Epidermal melanocyte (primary cell): ENCODE measurements at regions not wholly inside any gene's neighbourhood (a gene's known extent, or its start where the extent isn't known, plus 50 kb on each side); places are given as distances from the start of the nearest gene placed in this dataset.

ENCODE experiments used
- DNase-seq: peaks from one replicate; pipeline ENCODE4 v3.0.0; 2011; ENCODE audit warnings: low spot score; ENCODE audit not compliant: insufficient read length

DNA sequence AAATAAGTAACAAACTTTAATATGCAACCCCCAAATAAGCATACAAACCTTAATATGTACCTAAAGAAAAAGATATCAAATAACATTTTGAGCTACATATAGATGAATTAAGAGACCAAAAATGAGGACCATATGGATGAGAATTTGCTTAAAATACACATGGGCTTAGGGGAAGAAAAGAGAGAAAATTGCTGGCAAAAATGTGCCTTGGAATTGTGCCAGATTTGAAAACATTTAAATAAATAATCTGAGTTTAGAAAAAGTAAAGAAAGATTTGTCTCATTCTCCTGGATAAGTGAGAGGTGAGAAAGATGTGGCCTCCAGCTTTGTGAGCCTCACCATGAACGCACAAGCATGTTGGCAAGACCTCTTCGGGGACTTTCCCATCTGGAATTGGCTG is 372.6 kb downstream of the SOX11 start:
- no peak for DNase-seq

GRCh38 chr2:6065703-6066102 is 373.5 kb downstream of the SOX11 start:
- no peak for DNase-seq

DNA sequence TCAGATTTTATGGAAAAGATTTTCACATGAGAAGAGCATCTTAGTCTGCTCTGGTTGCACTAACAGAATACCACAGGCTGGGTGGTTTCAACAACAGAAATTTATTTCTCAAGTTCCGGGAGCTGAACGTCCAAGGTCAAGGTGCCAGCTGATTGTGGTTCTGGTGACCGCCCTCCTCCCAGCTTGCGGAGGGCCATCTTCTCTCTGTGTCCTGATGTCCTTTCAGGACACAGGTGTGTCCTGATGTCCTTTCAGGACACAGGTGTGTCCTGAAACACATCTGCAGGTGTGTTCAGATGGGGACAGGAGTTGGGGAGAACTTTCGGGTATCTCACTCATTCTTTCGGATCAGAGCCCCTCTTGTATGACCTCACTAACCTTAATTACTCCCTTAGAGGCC is 374.9 kb downstream of the SOX11 start:
- no peak for DNase-seq

GRCh38 chr2:6067806-6068205 is 375.6 kb downstream of the SOX11 start:
- no peak for DNase-seq

- DNase-seq, result no peak
Measured at GRCh38 chr2:6068429-6068828, 376.2 kb downstream of the SOX11 start.

DNA sequence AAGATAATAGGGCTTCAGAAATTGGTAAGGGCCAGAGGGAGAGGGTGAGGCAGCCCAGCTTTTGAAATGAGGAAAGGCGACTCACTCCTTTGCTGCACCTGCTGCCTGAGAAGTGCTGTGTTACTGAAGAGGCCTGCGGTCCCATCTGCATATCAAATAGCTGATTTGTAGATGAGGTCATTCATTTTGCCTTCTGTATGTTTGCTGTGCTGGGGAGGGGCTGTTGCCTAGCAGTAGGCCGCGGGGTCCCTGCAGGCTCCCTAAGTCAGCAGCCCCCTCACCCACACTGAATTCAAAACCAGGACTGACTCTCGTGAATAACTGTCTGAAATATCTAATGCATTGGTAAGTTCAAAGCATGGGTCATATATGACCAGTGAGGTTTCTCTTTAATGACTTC is 377.2 kb downstream of the SOX11 start:
- no peak for DNase-seq

DNA sequence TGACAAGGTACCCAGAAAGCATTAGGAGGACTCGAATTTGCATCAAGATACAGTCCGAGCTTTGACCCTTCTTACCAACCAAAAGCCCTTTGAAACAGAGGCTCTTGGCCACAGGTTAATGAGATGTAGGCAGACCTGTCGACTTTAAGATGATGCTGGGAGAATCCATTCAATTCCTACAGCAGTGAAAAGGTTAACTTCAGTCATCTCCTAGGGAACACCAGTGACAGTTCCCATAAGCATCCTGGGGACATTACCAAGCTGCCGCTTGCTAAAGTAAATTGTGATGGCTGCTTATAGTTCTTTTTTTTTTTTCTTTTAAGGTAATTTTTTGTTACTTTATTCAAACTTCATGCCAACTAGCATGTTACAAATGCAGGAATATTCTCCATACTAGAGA is 379.3 kb downstream of the SOX11 start:
- DNase-seq, result no peak

DNA sequence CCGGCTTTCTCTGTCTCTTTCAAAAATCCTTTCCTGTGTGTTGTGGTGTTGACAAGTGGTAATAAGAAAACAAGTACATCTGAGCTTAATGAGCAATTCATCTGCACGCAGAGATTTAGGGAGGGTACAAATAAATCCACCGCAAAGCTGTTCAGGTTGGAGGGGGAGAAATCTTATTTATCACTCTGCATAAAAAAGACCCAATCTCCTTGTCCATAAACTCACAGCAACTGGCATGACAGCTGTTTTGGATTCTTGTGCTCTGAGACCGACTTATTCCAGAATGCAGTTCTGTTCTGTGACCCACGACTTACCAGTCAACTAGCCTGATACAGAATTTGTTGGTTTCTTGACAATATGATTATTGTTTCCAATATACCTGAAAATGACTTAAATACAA is 380.1 kb downstream of the SOX11 start:
- DNase-seq, result no peak

DNA sequence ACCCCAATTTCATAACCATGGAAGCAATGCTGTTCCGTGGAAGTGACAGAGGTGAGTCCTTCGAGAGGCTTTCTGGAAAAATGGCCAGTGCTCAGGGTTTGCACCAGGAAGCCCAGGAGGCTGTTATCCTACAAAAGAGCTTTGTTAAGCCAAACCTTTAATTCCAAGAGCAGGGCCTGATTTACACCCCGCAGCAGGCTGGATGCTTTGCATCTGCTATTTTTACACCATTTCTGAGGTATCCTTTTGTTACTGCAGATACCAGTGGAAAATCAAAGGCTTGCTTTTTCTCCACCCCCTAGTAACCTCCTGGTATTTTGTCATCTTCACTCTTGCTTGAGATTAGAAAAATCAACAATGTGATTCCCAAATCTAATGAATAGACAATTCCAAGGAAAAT is 380.6 kb downstream of the SOX11 start:
- DNase-seq, result no peak

DNA sequence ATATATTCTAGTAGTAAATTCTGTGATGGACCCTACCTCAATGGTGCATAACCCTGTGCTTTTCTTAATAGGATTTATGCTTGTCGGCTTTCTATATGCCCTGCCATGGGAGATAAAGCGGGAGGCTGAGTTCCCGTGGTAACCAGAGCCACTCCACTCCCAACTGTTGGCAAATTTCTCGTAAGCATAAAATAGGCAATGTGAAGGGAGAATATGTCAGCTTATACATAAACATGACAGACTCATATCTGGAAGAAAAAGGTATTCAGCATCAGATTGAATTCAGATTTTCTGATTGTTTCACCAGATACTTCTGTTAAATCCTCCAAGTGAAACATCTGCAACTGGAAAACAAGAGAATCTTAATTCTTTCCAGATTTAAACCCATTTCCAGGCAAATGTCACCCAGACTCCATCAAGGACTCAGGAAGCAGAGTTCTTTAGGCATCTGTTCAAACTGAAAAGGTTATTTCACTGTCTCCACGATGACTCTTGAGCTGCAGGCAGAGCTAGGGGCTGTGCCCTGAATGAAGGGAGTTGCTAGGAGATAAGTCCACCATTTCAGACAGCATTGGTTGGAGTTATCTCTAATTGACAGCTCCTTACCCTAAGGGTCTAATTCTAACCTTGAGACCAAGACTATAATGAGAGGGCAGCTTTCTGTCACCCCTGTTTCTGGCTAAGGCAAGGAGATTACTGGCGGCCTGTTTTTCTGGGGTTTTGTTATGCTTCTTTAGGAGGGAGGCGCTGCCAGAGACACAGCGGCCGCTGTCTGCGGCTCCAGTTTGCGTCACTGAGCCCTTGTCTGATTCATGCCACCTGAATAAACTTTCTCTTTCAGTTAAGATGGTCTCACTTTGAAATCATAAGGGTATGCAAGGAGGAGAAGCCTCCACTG is 381.3 kb downstream of the SOX11 start:
- DNase-seq, result no peak

DNA sequence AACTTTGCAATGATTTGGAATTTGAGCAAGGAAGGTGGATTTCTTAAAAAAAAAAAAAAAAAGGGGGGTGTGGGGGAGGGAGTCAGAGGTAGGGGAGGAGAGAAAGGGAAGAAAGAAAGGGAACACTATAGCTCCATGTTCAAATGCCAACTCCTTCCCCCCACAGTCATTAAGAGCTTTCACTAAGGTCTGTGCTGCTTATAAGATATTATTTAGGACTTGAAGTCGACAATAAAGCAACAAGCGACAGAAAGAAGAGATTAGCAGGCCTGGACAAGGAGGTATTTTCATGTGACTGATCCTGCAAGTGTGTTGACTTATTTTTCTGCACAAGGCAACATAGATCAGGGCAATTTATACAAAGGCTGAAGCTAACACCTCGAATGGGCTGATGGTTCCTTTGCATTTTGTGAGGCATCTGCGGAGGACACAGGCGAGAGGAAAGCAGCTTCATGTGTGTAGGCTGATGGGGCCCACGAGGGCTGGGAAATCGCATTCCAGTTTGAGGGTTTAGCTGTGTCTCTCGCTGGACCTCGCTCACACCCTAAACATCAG is 382.0 kb downstream of the SOX11 start:
- no peak for DNase-seq

GRCh38 chr2:6077585-6077984 is 385.4 kb downstream of the SOX11 start:
- DNase-seq, result no peak

DNA sequence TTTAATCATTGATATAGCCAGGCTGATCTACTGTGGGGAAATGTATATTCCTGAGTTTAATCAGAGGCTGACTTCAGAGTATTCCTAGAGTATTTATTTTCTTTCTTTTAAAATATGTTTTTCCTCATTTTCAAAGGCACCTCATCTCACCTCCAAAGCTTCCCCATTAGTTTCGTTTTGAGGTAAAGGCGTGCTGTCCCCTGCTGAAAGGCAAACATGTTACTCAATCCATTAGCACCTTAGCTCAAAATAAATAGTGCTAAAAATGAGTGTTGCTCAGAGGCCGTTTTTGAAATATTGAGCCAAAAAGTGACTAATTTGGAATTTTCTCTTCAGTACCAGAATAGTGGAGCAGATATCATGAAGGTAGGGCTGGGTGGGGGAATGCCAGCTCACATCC is 386.2 kb downstream of the SOX11 start:
- no peak for DNase-seq

DNA sequence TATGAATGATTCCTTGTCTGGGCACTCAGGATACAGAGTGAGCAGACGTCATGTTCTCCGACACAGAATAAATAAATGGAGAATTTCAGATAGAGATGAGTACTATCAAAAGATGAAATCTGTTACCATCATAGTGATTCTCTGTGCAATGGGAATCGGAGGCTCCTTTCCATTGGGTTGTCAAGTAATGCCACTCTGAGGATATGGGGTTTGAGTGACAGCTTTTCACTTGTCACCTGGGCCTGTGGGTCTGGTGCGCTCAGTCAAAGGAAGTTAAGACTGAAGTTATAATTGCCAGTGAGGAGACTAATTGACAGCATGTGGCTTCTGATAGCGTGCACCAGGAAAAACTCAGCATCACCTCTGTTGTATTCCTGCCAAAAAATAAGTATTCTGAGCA is 387.2 kb downstream of the SOX11 start:
- DNase-seq, result no peak

GRCh38 chr2:6080932-6081753 is 389.0 kb downstream of the SOX11 start:
- DNase-seq, result no peak

DNA sequence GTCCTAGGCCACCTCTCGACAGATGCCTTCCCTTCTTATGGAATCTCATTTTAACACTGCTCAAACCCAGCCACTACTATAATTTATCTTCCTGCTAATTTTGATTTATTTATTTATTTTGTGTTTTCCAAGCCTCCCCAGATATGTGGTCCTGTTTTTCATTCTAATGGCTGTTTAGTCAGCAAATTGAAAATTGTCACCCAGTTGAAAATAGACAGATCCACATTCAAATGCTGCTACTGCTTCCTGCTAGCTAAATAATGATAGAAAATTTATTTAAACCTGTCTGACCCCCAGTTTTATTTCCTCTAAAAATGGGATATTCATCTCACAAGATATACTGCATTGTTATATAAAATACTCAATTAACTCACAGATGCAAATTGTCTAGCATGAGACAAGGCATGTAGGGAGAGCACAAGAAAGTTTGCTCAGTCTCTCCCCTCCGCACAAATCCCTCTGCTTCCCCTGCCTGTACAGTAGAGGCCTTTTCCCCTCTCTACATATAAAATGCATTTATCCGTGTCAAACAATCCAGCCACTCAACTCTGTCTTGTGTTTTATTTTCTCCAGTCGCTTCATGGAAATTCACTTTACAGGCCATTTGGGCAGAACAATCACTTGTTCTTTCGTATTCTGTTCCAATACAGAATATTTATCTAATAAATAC is 389.9 kb downstream of the SOX11 start:
- no peak for DNase-seq

DNA sequence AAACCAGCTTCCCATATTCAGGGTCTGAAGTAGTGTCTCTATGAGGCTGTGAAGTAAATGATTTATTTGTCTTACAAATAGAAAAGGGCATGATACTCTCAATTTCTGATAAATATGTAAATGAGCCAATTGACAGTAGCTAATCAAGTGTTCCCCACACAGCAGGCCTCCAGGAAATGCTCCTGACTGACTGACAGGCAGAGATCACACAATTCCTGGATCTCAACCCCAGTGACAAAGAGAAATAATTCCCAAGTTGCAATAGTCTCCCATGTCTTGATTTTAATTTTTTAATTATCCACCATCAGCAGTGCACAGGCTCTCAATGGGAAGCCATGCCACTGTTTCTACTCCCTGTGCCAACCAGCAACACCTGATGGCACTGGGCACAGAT is 390.4 kb downstream of the SOX11 start:
- DNase-seq, result no peak

DNA sequence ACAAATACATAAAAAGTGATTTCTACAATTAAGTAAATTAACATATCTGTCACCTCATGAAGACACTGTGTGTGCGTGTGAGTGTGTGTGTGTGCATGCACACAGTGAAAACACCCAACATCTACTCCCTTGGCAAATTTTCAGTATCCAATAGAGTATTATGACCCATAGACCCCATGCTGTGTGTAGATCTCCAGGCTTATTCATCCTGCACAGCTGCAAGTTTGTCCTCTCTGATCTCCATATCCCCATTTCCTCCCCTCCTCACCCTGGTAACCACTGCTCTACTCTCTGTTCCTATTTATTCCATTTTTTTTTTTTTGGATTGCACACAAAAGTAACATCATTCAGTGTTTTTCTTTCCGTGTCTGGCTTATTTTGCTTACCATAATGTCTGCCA is 391.0 kb downstream of the SOX11 start:
- no peak for DNase-seq

- no peak for DNase-seq
Measured at GRCh38 chr2:6089474-6089873, 397.3 kb downstream of the SOX11 start.

DNA sequence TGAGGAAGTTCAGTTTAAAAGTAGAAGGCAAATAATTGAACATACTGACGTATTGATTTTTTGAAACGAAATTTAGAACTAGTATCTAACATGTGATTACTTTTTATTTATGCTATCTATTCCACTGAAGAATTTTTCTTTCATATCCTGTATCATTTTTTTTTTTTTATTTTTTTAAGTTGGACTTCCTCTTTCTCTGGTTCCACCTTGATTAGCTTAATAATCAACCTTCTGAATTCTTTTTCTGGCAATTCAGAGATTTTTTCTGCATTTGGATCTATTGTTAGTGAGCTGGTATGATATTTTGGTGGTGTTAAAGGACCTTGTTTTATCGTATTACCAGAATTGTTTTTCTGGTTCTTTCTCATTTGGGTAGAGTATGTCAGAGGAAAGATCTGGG is 411.2 kb downstream of the SOX11 start:
- DNase-seq, result no peak

- no peak for DNase-seq
Measured at GRCh38 chr2:6103949-6104348, 411.8 kb downstream of the SOX11 start.

GRCh38 chr2:6107290-6107689 is 415.1 kb downstream of the SOX11 start:
- DNase-seq, result no peak
